Nephron (organoid): ENCODE measurements at regions not wholly inside any gene's neighbourhood (a gene's known extent, or its start where the extent isn't known, plus 50 kb on each side); places are given as distances from the start of the nearest gene placed in this dataset.

Source experiments
- H3K27ac Mint-ChIP-seq, 3 experiments: 2 replicates each; pipeline ENCODE4 v1.8.0; 2020; ENCODE audit warnings: mixed read lengths in 3 of 3, mild to moderate bottlenecking in 2 of 3, moderate library complexity in 1 of 3
- H3K27me3 Mint-ChIP-seq: 2 replicates; pipeline ENCODE4 v1.8.0; 2021; ENCODE audit warnings: low read depth, mild to moderate bottlenecking, moderate library complexity, mixed read lengths
- H3K36me3 Mint-ChIP-seq: 2 replicates; pipeline ENCODE4 v1.8.0; 2020; ENCODE audit warnings: low read depth, mixed read lengths
- H3K4me1 Mint-ChIP-seq: 2 replicates; pipeline ENCODE4 v1.8.0; 2020; ENCODE audit warnings: mixed read lengths
- H3K4me3 Mint-ChIP-seq, 3 experiments: 2 replicates each; pipeline ENCODE4 v1.8.0; 2020; ENCODE audit warnings: mild to moderate bottlenecking in 3 of 3, mixed read lengths in 3 of 3, moderate library complexity in 2 of 3
- H3K9me3 Mint-ChIP-seq: 2 replicates; pipeline ENCODE4 v1.8.0; 2020; ENCODE audit warnings: mixed read lengths
- TF ChIP-seq, protein P1 (sequence below), 3 experiments: fragments of 200-600 bp; sonication (generic); IDR thresholded peaks; one replicate each; pipeline ENCODE4 v1.5.0; 2021; ENCODE audit warnings: antibody characterized with exemption in 3 of 3; ENCODE audit not compliant: unreplicated experiment in 3 of 3

DNA sequence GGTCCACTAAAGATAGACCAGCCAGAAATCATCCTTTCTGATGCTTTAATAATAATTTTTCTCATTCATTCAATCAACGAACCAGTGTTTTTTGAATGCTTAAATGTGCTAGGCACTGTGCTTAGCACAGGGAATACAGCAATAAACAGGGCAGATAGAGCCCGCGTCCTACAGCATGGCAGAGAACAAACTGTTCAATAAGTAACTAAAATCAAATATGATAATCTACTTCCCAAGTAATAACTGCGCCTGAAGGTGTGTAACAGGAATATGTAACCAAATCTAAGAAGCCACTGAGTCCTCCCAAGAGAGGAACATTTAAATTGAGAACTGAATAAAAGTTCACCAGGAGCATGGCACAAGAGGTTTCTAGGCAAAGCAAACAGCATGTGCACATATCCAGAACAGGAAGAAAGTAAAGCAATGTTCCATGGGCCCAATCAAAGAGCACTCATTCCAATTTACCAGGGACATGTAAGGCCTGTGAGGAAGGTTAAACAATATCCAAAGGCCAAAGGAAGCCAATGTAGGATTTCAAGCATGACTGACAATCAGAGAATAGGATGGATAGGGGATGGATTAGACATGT lies 311.0 kb upstream of the RARB start:
- TF ChIP-seq, protein P1, sequence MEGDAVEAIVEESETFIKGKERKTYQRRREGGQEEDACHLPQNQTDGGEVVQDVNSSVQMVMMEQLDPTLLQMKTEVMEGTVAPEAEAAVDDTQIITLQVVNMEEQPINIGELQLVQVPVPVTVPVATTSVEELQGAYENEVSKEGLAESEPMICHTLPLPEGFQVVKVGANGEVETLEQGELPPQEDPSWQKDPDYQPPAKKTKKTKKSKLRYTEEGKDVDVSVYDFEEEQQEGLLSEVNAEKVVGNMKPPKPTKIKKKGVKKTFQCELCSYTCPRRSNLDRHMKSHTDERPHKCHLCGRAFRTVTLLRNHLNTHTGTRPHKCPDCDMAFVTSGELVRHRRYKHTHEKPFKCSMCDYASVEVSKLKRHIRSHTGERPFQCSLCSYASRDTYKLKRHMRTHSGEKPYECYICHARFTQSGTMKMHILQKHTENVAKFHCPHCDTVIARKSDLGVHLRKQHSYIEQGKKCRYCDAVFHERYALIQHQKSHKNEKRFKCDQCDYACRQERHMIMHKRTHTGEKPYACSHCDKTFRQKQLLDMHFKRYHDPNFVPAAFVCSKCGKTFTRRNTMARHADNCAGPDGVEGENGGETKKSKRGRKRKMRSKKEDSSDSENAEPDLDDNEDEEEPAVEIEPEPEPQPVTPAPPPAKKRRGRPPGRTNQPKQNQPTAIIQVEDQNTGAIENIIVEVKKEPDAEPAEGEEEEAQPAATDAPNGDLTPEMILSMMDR (IDR thresholded peaks at IDR 0.05; ENCODE audit: unreplicated experiment in 3 of 3) = no peak
- Mint-ChIP-seq H3K27ac (no peak overlapping the region), H3K36me3 (no peaks in the 10 kb centered on the region)

DNA sequence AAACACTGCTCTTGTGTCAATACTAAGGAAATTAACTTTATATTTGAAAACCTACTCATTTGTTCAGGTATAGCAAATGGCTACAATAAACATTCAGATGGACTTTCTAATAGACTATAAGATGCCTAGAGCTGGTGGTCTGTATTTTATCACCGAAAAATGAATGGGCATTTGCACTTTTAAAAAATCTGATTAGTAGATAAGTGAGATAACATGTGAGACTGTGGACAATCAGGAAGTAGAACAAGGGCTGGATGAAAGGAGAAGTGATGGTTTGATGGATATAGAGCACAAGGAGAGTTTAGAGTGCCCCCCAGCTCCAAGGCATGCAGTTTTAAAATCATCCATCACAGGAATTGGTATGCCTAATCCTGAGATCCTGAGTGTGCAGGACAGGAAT lies 308.4 kb upstream of the RARB start:
- TF ChIP-seq, protein P1 (IDR thresholded peaks at IDR 0.05; ENCODE audit: unreplicated experiment in 3 of 3) = no peak
- no peaks in the 10 kb centered on the region for H3K36me3 Mint-ChIP-seq
- no peak overlapping the region for H3K4me3 Mint-ChIP-seq
- H3K9me3 Mint-ChIP-seq = no peaks in the 10 kb centered on the region
- H3K27me3 Mint-ChIP-seq = peaks cover 3% of the 10 kb centered on the region
- no peak overlapping the region for H3K27ac Mint-ChIP-seq
- H3K4me1 Mint-ChIP-seq = no peaks in the 10 kb centered on the region

More for the DNA sequence above, 311.0 kb upstream of the RARB start:
- H3K9me3 Mint-ChIP-seq = no peaks in the 10 kb centered on the region
- H3K27me3 Mint-ChIP-seq = no peaks in the 10 kb centered on the region
- H3K4me3 Mint-ChIP-seq = no peak overlapping the region
- no peaks in the 10 kb centered on the region for H3K4me1 Mint-ChIP-seq

DNA sequence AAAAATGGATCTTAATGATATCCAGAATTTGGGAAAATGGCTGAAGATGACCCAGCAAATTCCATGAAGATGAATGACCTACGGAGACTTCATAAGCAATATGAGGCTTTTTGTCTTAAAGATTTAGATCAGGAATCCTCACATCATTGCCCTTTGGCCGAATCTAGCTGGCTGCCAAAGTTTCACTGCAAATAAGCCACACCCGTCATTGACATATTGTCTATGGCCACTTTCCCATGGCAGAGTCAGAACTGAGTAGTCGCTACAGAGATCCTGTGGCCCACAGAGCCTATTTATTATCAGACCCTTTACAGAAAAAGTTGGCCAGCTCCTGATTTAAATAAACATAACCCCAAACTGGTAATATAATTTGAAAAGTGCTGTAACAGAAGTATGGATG lies 307.4 kb upstream of the RARB start:
- Mint-ChIP-seq H3K27me3 (peaks cover 3% of the 10 kb centered on the region), H3K27ac (no peak overlapping the region), H3K4me1 (no peaks in the 10 kb centered on the region), H3K36me3 (no peaks in the 10 kb centered on the region), H3K4me3 (no peak overlapping the region), H3K9me3 (no peaks in the 10 kb centered on the region)
- TF ChIP-seq, protein P1 (IDR thresholded peaks at IDR 0.05; ENCODE audit: unreplicated experiment in 3 of 3) = no peak

DNA sequence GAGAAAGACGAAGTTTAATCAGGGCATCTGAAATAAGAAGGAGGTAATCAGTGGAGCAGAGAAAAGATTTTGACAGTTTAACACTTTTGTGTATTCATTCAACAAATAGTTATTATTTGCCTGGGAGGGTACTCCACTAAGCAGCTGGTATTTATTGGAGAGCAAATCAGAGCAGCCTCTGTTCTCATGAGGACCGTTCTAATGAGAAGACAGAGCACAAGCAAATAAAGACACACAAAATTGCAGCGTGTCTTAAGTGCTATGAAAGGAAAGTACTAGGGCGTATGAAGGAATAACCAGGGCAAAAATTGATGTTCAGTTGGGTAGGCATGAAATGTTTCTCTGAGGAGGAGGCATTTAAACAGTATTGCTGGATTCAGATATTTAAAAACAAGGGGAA lies 302.9 kb upstream of the RARB start:
- no peaks in the 10 kb centered on the region for H3K4me1 Mint-ChIP-seq
- TF ChIP-seq, protein P1 (IDR thresholded peaks at IDR 0.05; ENCODE audit: unreplicated experiment in 3 of 3) = no peak
- H3K9me3 Mint-ChIP-seq = peaks cover 13% of the 10 kb centered on the region
- peak overlapping the region in 1 of 3 experiments; percentile 11 for H3K27ac Mint-ChIP-seq
- peaks cover 18% of the 10 kb centered on the region for H3K36me3 Mint-ChIP-seq
- H3K4me3 Mint-ChIP-seq = no peak overlapping the region
- H3K27me3 Mint-ChIP-seq = peaks cover 3% of the 10 kb centered on the region

DNA sequence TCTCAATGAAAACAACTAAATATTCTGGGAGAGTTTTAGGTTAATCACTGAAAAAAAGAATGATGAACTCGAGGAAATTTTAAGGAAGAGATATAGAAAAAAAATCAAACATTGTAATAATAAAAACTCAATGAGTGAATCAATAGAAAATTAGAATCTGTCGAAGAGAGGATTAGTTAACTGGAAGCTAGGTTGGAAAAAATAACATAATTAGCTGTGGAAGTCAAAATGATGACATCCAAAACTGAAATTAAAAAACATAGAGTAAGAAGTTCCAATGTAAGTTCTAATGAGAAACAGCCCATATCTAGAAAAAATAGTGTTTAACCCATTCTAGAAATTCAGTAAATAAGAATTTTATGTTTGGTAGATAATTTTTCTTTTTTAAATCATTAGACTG lies 299.3 kb upstream of the RARB start:
- Mint-ChIP-seq H3K9me3 (peaks cover 23% of the 10 kb centered on the region), H3K27me3 (no peaks in the 10 kb centered on the region), H3K4me3 (no peak overlapping the region), H3K36me3 (peaks cover 28% of the 10 kb centered on the region), H3K27ac (no peak overlapping the region), H3K4me1 (peaks cover 8% of the 10 kb centered on the region)
- TF ChIP-seq, protein P1 (IDR thresholded peaks at IDR 0.05; ENCODE audit: unreplicated experiment in 3 of 3) = no peak
